BJ (cell line): ENCODE measurements at regions not wholly inside any gene's neighbourhood (a gene's known extent, or its start where the extent isn't known, plus 50 kb on each side); places are given as distances from the start of the nearest gene placed in this dataset.

ENCODE experiments used
- CTCF ChIA-PET: fragments of 350-600 bp; formaldehyde crosslinking; extraction: SDS; loops from one replicate; lab custom pipeline; 2021; ENCODE audit warnings: antibody characterized with exemption, inconsistent platforms; lab: Yijun Ruan, JAX
- POLR2A ChIA-PET: fragments of 300-600 bp; sonication (Branson Sonifier 250); formaldehyde crosslinking; extraction: SDS; loops from one replicate; lab custom pipeline; 2021; ENCODE audit warnings: antibody characterized with exemption; lab: Charles Lee
- DNase-seq: peaks from one replicate; pipeline ENCODE4 v3.0.0-alpha.2; 2011; ENCODE audit warnings: low read depth
- H3K27me3 ChIP-seq: 2 replicates; pipeline ENCODE4 v1.6.0; 2011; ENCODE audit warnings: low read length; ENCODE audit not compliant: control insufficient read depth, insufficient read depth
- H3K36me3 ChIP-seq: 2 replicates; pipeline ENCODE4 v1.5.1; 2011; ENCODE audit warnings: low read length; ENCODE audit not compliant: control insufficient read depth, insufficient read depth
- H3K4me3 ChIP-seq: 2 replicates; pipeline ENCODE4 v1.5.1; 2011; ENCODE audit warnings: low read depth, mild to moderate bottlenecking, control low read depth, low read length
- CTCF ChIP-seq: IDR thresholded peaks from 2 replicates; pipeline ENCODE4 v1.5.1; 2011; ENCODE audit warnings: low read depth, mild to moderate bottlenecking, control low read depth, inconsistent platforms, low read length, moderate library complexity; ENCODE audit not compliant: insufficient read depth

- POLR2A ChIA-PET, result no interaction called here
- peak; percentile 65 for TF ChIP-seq CTCF
- CTCF ChIA-PET, result interaction anchor here (0.6 to 2.5 kb wide), 17 partner anchors 8 to 1885 kb away, joined by 3 to 19 read pairs (median 4); no protein-coding TSS in a partner anchor
- Histone ChIP-seq H3K36me3 (no peaks in the 10 kb centered on the region), H3K4me3 (no peak overlapping the region), H3K27me3 (peaks cover 4% of the 10 kb centered on the region)
- no peak for DNase-seq
Observed at GRCh38 chr1:209513226-209513625, 70.3 kb upstream of the CAMK1G start.

GRCh38 chr1:209516771-209517680, 66.5 kb upstream of the CAMK1G start:
- DNase-seq, result no peak
- TF ChIP-seq CTCF, result no peak
- POLR2A ChIA-PET, result no interaction called here
- Histone ChIP-seq H3K27me3 (peaks cover 4% of the 10 kb centered on the region), H3K4me3 (no peak overlapping the region), H3K36me3 (no peaks in the 10 kb centered on the region)
- CTCF ChIA-PET, result interaction anchor here (1.0 kb wide), 1 partner anchor 31 kb away, joined by 3 read pairs; no protein-coding TSS in a partner anchor

GRCh38 chr1:209517681-209518050, 65.8 kb upstream of the CAMK1G start:
- H3K4me3 ChIP-seq, result no peak overlapping the region
- no peak for TF ChIP-seq CTCF
- peaks cover 4% of the 10 kb centered on the region for H3K27me3 ChIP-seq
- ChIA-PET CTCF (no interaction called here), POLR2A (no interaction called here)
- H3K36me3 ChIP-seq, result no peaks in the 10 kb centered on the region
- DNase-seq, result no peak

GRCh38 chr1:209519786-209520185, 63.7 kb upstream of the CAMK1G start:
- no peak for DNase-seq
- Histone ChIP-seq H3K36me3 (no peaks in the 10 kb centered on the region), H3K4me3 (no peak overlapping the region), H3K27me3 (peaks cover 4% of the 10 kb centered on the region)
- ChIA-PET CTCF (no interaction called here), POLR2A (no interaction called here)
- TF ChIP-seq CTCF, result no peak

GRCh38 chr1:209522826-209523225, 60.7 kb upstream of the CAMK1G start:
- Histone ChIP-seq H3K4me3 (no peak overlapping the region), H3K36me3 (no peaks in the 10 kb centered on the region), H3K27me3 (no peaks in the 10 kb centered on the region)
- DNase-seq, result no peak
- ChIA-PET POLR2A (interaction anchor here (0.6 kb wide), 1 partner anchor 18 kb away, joined by 4 read pairs; no protein-coding TSS in a partner anchor), CTCF (interaction anchor here (3.2 kb wide), 1 partner anchor 9 kb away, joined by 18 read pairs; no protein-coding TSS in a partner anchor)
- no peak for TF ChIP-seq CTCF
